HG02623 (cell line): ENCODE measurements at regions not wholly inside any gene's neighbourhood (a gene's known extent, or its start where the extent isn't known, plus 50 kb on each side); places are given as distances from the start of the nearest gene placed in this dataset.

Source experiments
- ATAC-seq: cut with Tn5 transposase; IDR thresholded peaks from one replicate; pipeline ENCODE4 v1.9.1; 2021; ENCODE audit warnings: moderate library complexity; ENCODE audit not compliant: unreplicated experiment

- no peak for ATAC-seq
Observed at GRCh38 chr3:193844472-193844871, 251.5 kb downstream of the OPA1 start.

- no peak for ATAC-seq
Observed at GRCh38 chr3:193845144-193845543, 252.1 kb downstream of the OPA1 start.

- no peak for ATAC-seq
Observed at GRCh38 chr3:193846569-193846968, 253.6 kb downstream of the OPA1 start.

- no peak for ATAC-seq
Observed at GRCh38 chr3:193847402-193847801, 254.4 kb downstream of the OPA1 start.

GRCh38 chr3:193848547-193848946, 255.5 kb downstream of the OPA1 start:
- no peak for ATAC-seq

GRCh38 chr3:193850084-193850619, 257.1 kb downstream of the OPA1 start:
- ATAC-seq: no peak

GRCh38 chr3:193851428-193851847, 258.4 kb downstream of the OPA1 start:
- ATAC-seq: no peak

GRCh38 chr3:193851941-193852674, 259.1 kb downstream of the OPA1 start:
- no peak for ATAC-seq

- ATAC-seq: no peak
Observed at GRCh38 chr3:193852901-193853300, 259.9 kb downstream of the OPA1 start.

- ATAC-seq: no peak
Observed at GRCh38 chr3:193853511-193854219, 260.7 kb downstream of the OPA1 start.

GRCh38 chr3:193857996-193858395, 265.0 kb downstream of the OPA1 start:
- ATAC-seq: no peak

GRCh38 chr3:193859195-193859594, 266.2 kb downstream of the OPA1 start:
- no peak for ATAC-seq

- no peak for ATAC-seq
Observed at GRCh38 chr3:193861012-193861411, 268.0 kb downstream of the OPA1 start.

- ATAC-seq: no peak
Observed at GRCh38 chr3:193862843-193863242, 269.8 kb downstream of the OPA1 start.

- ATAC-seq: no peak
Observed at GRCh38 chr3:193863657-193864357, 270.8 kb downstream of the OPA1 start.

GRCh38 chr3:193865339-193865738, 270.6 kb upstream of the HES1 start:
- ATAC-seq: peak; percentile 90

- ATAC-seq: no peak
Observed at GRCh38 chr3:193865896-193866480, 270.0 kb upstream of the HES1 start.

- no peak for ATAC-seq
Observed at GRCh38 chr3:193868590-193868989, 267.4 kb upstream of the HES1 start.

GRCh38 chr3:193869221-193870201, 266.4 kb upstream of the HES1 start:
- no peak for ATAC-seq
